ENCODE measurements at regions not wholly inside any gene's neighbourhood (a gene's known extent, or its start where the extent isn't known, plus 50 kb on each side); places are given as distances from the start of the nearest gene placed in this dataset.

GRCh38 chr6:156098839-156099238 is 643.2 kb upstream of the NOX3 start:
- no peak for TF ChIP-seq RAD21 (conservative IDR thresholded peaks at IDR 0.05)
- TF ChIP-seq TAF1 (IDR thresholded peaks at IDR 0.05; ENCODE audit: low read depth) = no peak

Measured in neural cell (in vitro differentiated cells).